PFSK-1 (cell line): ENCODE measurements at regions not wholly inside any gene's neighbourhood (a gene's known extent, or its start where the extent isn't known, plus 50 kb on each side); places are given as distances from the start of the nearest gene placed in this dataset.

Experiments used
- FOXP2 ChIP-seq: optimal IDR thresholded peaks from 2 replicates; pipeline ENCODE3; 2011; ENCODE audit warnings: borderline replicate concordance, control low read depth, inconsistent platforms; ENCODE audit not compliant: insufficient read depth; ENCODE audit errors: extremely low read length, extremely low read depth
- POLR2AphosphoS5 ChIP-seq: IDR thresholded peaks from 2 replicates; pipeline ENCODE4 v1.6.1; 2012; ENCODE audit warnings: low read depth, mild to moderate bottlenecking, control low read depth, low read length, moderate library complexity
- REST ChIP-seq, 2 experiments: IDR thresholded peaks; 2 replicates each; pipeline versions ENCODE4 v1.6.1 to v1.8.0; 2011 to 2012; ENCODE audit warnings: low read depth in 2 of 2, low read length in 2 of 2, control low read depth in 1 of 2, inconsistent platforms in 1 of 2, mild to moderate bottlenecking in 1 of 2, moderate library complexity in 1 of 2; ENCODE audit not compliant: insufficient read depth in 1 of 2
- SIN3A ChIP-seq: IDR thresholded peaks from 2 replicates; pipeline ENCODE4 v1.6.1; 2012; ENCODE audit warnings: mild to moderate bottlenecking, low read length, moderate library complexity, borderline replicate concordance; ENCODE audit not compliant: insufficient read depth
- TAF1 ChIP-seq: IDR thresholded peaks from 2 replicates; pipeline ENCODE4 v1.6.1; 2012; ENCODE audit warnings: low read length, control low read depth, borderline replicate concordance; ENCODE audit not compliant: insufficient read depth

- TF ChIP-seq TAF1 (no peak), REST (IDR thresholded peaks at IDR 0.05; ENCODE audit: insufficient read depth in 1 of 2, low read depth in 2 of 2, low read length in 2 of 2) (no peak)
These were observed 52.3 kb downstream of the HDGFL1 start for GRCh38 chr6:22621701-22622100.

GRCh38 chr6:22622351-22622750 lies 53.0 kb downstream of the HDGFL1 start:
- TF ChIP-seq POLR2AphosphoS5 (no peak), REST (IDR thresholded peaks at IDR 0.05; ENCODE audit: insufficient read depth in 1 of 2, low read depth in 2 of 2, low read length in 2 of 2) (no peak), FOXP2 (no peak), SIN3A (no peak)

GRCh38 chr6:22622813-22623212 lies 53.4 kb downstream of the HDGFL1 start:
- TF ChIP-seq REST (IDR thresholded peaks at IDR 0.05; ENCODE audit: insufficient read depth in 1 of 2, low read depth in 2 of 2, low read length in 2 of 2) (no peak), FOXP2 (no peak), TAF1 (no peak), SIN3A (no peak), POLR2AphosphoS5 (no peak)

GRCh38 chr6:22627644-22628043 lies 58.3 kb downstream of the HDGFL1 start:
- TF ChIP-seq TAF1, result no peak
- no peak for TF ChIP-seq FOXP2
- TF ChIP-seq POLR2AphosphoS5, result no peak
- no peak for TF ChIP-seq SIN3A
- TF ChIP-seq REST (IDR thresholded peaks at IDR 0.05; ENCODE audit: insufficient read depth in 1 of 2, low read depth in 2 of 2, low read length in 2 of 2), result no peak

- TF ChIP-seq FOXP2 (no peak), SIN3A (no peak), POLR2AphosphoS5 (no peak), REST (IDR thresholded peaks at IDR 0.05; ENCODE audit: insufficient read depth in 1 of 2, low read depth in 2 of 2, low read length in 2 of 2) (no peak), TAF1 (no peak)
These were observed 61.7 kb downstream of the HDGFL1 start for GRCh38 chr6:22631091-22631490.
